ENCODE measurements at regions not wholly inside any gene's neighbourhood (a gene's known extent, or its start where the extent isn't known, plus 50 kb on each side); places are given as distances from the start of the nearest gene placed in this dataset.
"Not testable (repeated sequence)": the region's sequence is repeated elsewhere in the genome, so short reads cannot be mapped to it uniquely, and the experiment has no call there.

DNA sequence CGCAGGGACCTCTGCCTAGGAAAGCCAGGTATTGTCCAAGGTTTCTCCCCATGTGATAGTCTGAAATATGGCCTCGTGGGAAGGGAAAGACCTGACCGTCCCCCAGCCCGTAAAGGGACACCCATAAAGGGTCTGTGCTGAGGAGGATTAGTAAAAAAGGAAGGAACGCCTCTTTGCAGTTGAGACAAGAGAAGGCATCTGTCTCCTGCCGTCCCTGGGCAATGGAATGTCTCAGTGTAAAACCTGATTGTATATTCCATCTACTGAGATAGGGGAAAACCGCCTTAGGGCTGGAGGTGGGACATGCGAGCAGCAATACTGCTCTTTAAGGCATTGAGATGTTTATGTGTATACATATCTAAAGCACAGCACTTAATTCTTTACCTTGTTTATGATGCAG, 188.2 kb upstream of the LRIG3 start:
- TF ChIP-seq POLR2A, POLR2AphosphoS5 (IDR thresholded peaks at IDR 0.05): not testable (repeated sequence)
- TF ChIP-seq, protein P1, sequence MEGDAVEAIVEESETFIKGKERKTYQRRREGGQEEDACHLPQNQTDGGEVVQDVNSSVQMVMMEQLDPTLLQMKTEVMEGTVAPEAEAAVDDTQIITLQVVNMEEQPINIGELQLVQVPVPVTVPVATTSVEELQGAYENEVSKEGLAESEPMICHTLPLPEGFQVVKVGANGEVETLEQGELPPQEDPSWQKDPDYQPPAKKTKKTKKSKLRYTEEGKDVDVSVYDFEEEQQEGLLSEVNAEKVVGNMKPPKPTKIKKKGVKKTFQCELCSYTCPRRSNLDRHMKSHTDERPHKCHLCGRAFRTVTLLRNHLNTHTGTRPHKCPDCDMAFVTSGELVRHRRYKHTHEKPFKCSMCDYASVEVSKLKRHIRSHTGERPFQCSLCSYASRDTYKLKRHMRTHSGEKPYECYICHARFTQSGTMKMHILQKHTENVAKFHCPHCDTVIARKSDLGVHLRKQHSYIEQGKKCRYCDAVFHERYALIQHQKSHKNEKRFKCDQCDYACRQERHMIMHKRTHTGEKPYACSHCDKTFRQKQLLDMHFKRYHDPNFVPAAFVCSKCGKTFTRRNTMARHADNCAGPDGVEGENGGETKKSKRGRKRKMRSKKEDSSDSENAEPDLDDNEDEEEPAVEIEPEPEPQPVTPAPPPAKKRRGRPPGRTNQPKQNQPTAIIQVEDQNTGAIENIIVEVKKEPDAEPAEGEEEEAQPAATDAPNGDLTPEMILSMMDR (IDR thresholded peaks at IDR 0.05): not testable (repeated sequence)

All from stomach (tissue), 4 donors.